ENCODE measurements at regions not wholly inside any gene's neighbourhood (a gene's known extent, or its start where the extent isn't known, plus 50 kb on each side); places are given as distances from the start of the nearest gene placed in this dataset.

GRCh38 chr1:244957525-244957924 lies 93.2 kb upstream of the HNRNPU start:
- Histone ChIP-seq H3K4me1 (ENCODE audit: control insufficient read depth, insufficient read depth, low read length) (no peaks in the 10 kb centered on the region), H3K27me3 (replicated peaks; ENCODE audit: control insufficient read depth, insufficient read depth, low read length) (no peaks in the 10 kb centered on the region)
- no peak for DNase-seq (ENCODE audit: low read depth)

GRCh38 chr1:244957122-244957521 lies 92.8 kb upstream of the HNRNPU start:
- Histone ChIP-seq H3K4me3 (ENCODE audit: low read length) (no peak overlapping the region), H3K27me3 (replicated peaks; ENCODE audit: control insufficient read depth, insufficient read depth, low read length) (no peaks in the 10 kb centered on the region), H3K9ac (ENCODE audit: low read length) (no peak overlapping the region), H3K36me3 (ENCODE audit: control insufficient read depth, insufficient read depth, low read length, severe bottlenecking) (no peaks in the 10 kb centered on the region), H3K9me3 (ENCODE audit: control insufficient read depth, low read length) (no peaks in the 10 kb centered on the region), H3K4me1 (ENCODE audit: control insufficient read depth, insufficient read depth, low read length) (no peaks in the 10 kb centered on the region)
- no peak for DNase-seq (ENCODE audit: low read depth)

More at GRCh38 chr1:244957525-244957924, 93.2 kb upstream of the HNRNPU start:
- H3K9ac ChIP-seq (ENCODE audit: low read length), result no peak overlapping the region
- no peaks in the 10 kb centered on the region for H3K36me3 ChIP-seq (ENCODE audit: control insufficient read depth, insufficient read depth, low read length, severe bottlenecking)
- no peak overlapping the region for H3K4me3 ChIP-seq (ENCODE audit: low read length)
- no peaks in the 10 kb centered on the region for H3K9me3 ChIP-seq (ENCODE audit: control insufficient read depth, low read length)

DNA sequence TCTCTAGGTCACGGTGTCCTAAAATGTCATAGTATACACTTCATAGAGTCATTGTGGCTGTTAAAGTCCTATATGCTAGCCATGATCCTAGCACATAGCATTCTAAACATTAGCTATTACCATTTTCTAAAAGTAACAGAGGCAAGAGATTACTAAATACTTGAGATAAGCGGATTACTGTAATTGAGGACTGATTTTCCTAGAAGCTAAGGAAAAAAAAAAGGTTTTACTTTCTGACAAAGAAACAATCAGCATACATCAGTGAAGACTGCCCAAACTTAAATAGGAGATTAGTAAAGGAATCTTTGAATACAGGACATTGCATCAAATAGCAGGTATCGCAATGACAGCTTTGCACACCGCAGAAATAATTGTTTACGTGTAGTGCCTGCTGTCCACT lies 91.3 kb upstream of the HNRNPU start:
- Histone ChIP-seq H3K9ac (ENCODE audit: low read length) (no peak overlapping the region), H3K9me3 (ENCODE audit: control insufficient read depth, low read length) (no peaks in the 10 kb centered on the region), H3K36me3 (ENCODE audit: control insufficient read depth, insufficient read depth, low read length, severe bottlenecking) (no peaks in the 10 kb centered on the region), H3K4me3 (ENCODE audit: low read length) (no peak overlapping the region), H3K4me1 (ENCODE audit: control insufficient read depth, insufficient read depth, low read length) (no peaks in the 10 kb centered on the region), H3K27me3 (replicated peaks; ENCODE audit: control insufficient read depth, insufficient read depth, low read length) (no peaks in the 10 kb centered on the region)
- DNase-seq (ENCODE audit: low read depth), result no peak

GRCh38 chr1:244954359-244954758 lies 90.0 kb upstream of the HNRNPU start:
- DNase-seq (ENCODE audit: low read depth), result no peak
- H3K4me1 ChIP-seq (ENCODE audit: control insufficient read depth, insufficient read depth, low read length), result no peaks in the 10 kb centered on the region
- no peaks in the 10 kb centered on the region for H3K9me3 ChIP-seq (ENCODE audit: control insufficient read depth, low read length)
- no peak overlapping the region for H3K4me3 ChIP-seq (ENCODE audit: low read length)
- no peak overlapping the region for H3K9ac ChIP-seq (ENCODE audit: low read length)
- H3K36me3 ChIP-seq (ENCODE audit: control insufficient read depth, insufficient read depth, low read length, severe bottlenecking), result no peaks in the 10 kb centered on the region
- no peaks in the 10 kb centered on the region for H3K27me3 ChIP-seq (replicated peaks; ENCODE audit: control insufficient read depth, insufficient read depth, low read length)

GRCh38 chr1:244953901-244954300 lies 89.6 kb upstream of the HNRNPU start:
- Histone ChIP-seq H3K36me3 (ENCODE audit: control insufficient read depth, insufficient read depth, low read length, severe bottlenecking) (no peaks in the 10 kb centered on the region), H3K27me3 (replicated peaks; ENCODE audit: control insufficient read depth, insufficient read depth, low read length) (no peaks in the 10 kb centered on the region), H3K4me3 (ENCODE audit: low read length) (no peak overlapping the region), H3K9ac (ENCODE audit: low read length) (no peak overlapping the region), H3K9me3 (ENCODE audit: control insufficient read depth, low read length) (no peaks in the 10 kb centered on the region), H3K4me1 (ENCODE audit: control insufficient read depth, insufficient read depth, low read length) (no peaks in the 10 kb centered on the region)
- DNase-seq (ENCODE audit: low read depth), result no peak

DNA sequence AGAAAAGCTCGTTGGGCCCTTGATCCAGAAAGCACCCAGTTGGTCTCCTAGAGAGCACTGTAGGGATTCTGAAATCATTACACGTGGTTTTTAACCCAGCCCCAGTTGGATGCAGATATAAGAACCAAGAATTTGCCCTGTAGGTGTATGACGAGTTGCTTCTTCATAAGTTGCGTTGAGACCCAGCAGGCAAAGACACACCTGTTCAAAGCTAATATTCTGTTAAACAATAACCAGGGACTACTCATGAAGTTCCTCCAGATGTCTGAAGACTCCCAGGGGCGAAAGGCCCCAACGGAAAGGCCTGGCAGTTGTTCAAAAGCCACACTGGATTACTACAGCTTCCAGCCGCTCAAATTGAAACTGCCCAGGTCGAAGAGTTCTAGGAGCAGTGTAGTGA lies 88.6 kb upstream of the HNRNPU start:
- DNase-seq (ENCODE audit: low read depth), result no peak
- Histone ChIP-seq H3K27me3 (replicated peaks; ENCODE audit: control insufficient read depth, insufficient read depth, low read length) (no peaks in the 10 kb centered on the region), H3K4me3 (ENCODE audit: low read length) (no peak overlapping the region), H3K9me3 (ENCODE audit: control insufficient read depth, low read length) (peaks cover 3% of the 10 kb centered on the region), H3K4me1 (ENCODE audit: control insufficient read depth, insufficient read depth, low read length) (no peaks in the 10 kb centered on the region), H3K36me3 (ENCODE audit: control insufficient read depth, insufficient read depth, low read length, severe bottlenecking) (no peaks in the 10 kb centered on the region), H3K9ac (ENCODE audit: low read length) (no peak overlapping the region)

GRCh38 chr1:244952280-244952933 lies 88.1 kb upstream of the HNRNPU start:
- no peak for DNase-seq (ENCODE audit: low read depth)
- no peak overlapping the region for H3K9ac ChIP-seq (ENCODE audit: low read length)
- no peaks in the 10 kb centered on the region for H3K36me3 ChIP-seq (ENCODE audit: control insufficient read depth, insufficient read depth, low read length, severe bottlenecking)
- H3K4me1 ChIP-seq (ENCODE audit: control insufficient read depth, insufficient read depth, low read length), result no peaks in the 10 kb centered on the region
- peaks cover 3% of the 10 kb centered on the region for H3K9me3 ChIP-seq (ENCODE audit: control insufficient read depth, low read length)
- H3K4me3 ChIP-seq (ENCODE audit: low read length), result no peak overlapping the region
- no peaks in the 10 kb centered on the region for H3K27me3 ChIP-seq (replicated peaks; ENCODE audit: control insufficient read depth, insufficient read depth, low read length)

- Histone ChIP-seq H3K4me3 (ENCODE audit: low read length) (no peak overlapping the region), H3K27me3 (replicated peaks; ENCODE audit: control insufficient read depth, insufficient read depth, low read length) (peaks cover 3% of the 10 kb centered on the region), H3K9ac (ENCODE audit: low read length) (no peak overlapping the region), H3K9me3 (ENCODE audit: control insufficient read depth, low read length) (peaks cover 3% of the 10 kb centered on the region), H3K4me1 (ENCODE audit: control insufficient read depth, insufficient read depth, low read length) (no peaks in the 10 kb centered on the region), H3K36me3 (ENCODE audit: control insufficient read depth, insufficient read depth, low read length, severe bottlenecking) (no peaks in the 10 kb centered on the region)
- DNase-seq (ENCODE audit: low read depth), result no peak
Observed at GRCh38 chr1:244948416-244948815, 84.1 kb upstream of the HNRNPU start.

- Histone ChIP-seq H3K9ac (ENCODE audit: low read length) (no peak overlapping the region), H3K4me3 (ENCODE audit: low read length) (no peak overlapping the region), H3K4me1 (ENCODE audit: control insufficient read depth, insufficient read depth, low read length) (no peaks in the 10 kb centered on the region), H3K9me3 (ENCODE audit: control insufficient read depth, low read length) (peaks cover 3% of the 10 kb centered on the region), H3K36me3 (ENCODE audit: control insufficient read depth, insufficient read depth, low read length, severe bottlenecking) (no peaks in the 10 kb centered on the region), H3K27me3 (replicated peaks; ENCODE audit: control insufficient read depth, insufficient read depth, low read length) (peaks cover 3% of the 10 kb centered on the region)
- no peak for DNase-seq (ENCODE audit: low read depth)
Observed at GRCh38 chr1:244945109-244945671, 80.8 kb upstream of the HNRNPU start.

GRCh38 chr1:244941121-244941520 lies 76.8 kb upstream of the HNRNPU start:
- Histone ChIP-seq H3K27me3 (replicated peaks; ENCODE audit: control insufficient read depth, insufficient read depth, low read length) (peaks cover 3% of the 10 kb centered on the region), H3K9me3 (ENCODE audit: control insufficient read depth, low read length) (no peaks in the 10 kb centered on the region), H3K4me3 (ENCODE audit: low read length) (no peak overlapping the region), H3K36me3 (ENCODE audit: control insufficient read depth, insufficient read depth, low read length, severe bottlenecking) (no peaks in the 10 kb centered on the region), H3K4me1 (ENCODE audit: control insufficient read depth, insufficient read depth, low read length) (peaks cover 1% of the 10 kb centered on the region), H3K9ac (ENCODE audit: low read length) (no peak overlapping the region)
- DNase-seq (ENCODE audit: low read depth), result no peak

GRCh38 chr1:244937099-244937498 lies 72.8 kb upstream of the HNRNPU start:
- DNase-seq (ENCODE audit: low read depth), result no peak
- Histone ChIP-seq H3K36me3 (ENCODE audit: control insufficient read depth, insufficient read depth, low read length, severe bottlenecking) (no peaks in the 10 kb centered on the region), H3K4me1 (ENCODE audit: control insufficient read depth, insufficient read depth, low read length) (peaks cover 3% of the 10 kb centered on the region), H3K4me3 (ENCODE audit: low read length) (no peak overlapping the region), H3K9me3 (ENCODE audit: control insufficient read depth, low read length) (no peaks in the 10 kb centered on the region), H3K27me3 (replicated peaks; ENCODE audit: control insufficient read depth, insufficient read depth, low read length) (no peaks in the 10 kb centered on the region), H3K9ac (ENCODE audit: low read length) (no peak overlapping the region)

Data from adipocyte (in vitro differentiated cells).